ENCODE measurements at regions not wholly inside any gene's neighbourhood (a gene's known extent, or its start where the extent isn't known, plus 50 kb on each side); places are given as distances from the start of the nearest gene placed in this dataset.

- DNase-seq: no peak
- 47% methylated on average over 1 of the region's 1 CpG for WGBS (ENCODE audit: low lambda C conversion rate)
- no peak overlapping the region for H3K27ac ChIP-seq (ENCODE audit: low read depth in 2 of 2, low read length in 1 of 2)
- no peak overlapping the region for H3K4me2 ChIP-seq
- no peaks in the 10 kb centered on the region for H3K36me3 ChIP-seq (replicated peaks in 1 of 2; ENCODE audit: control insufficient read depth in 1 of 2, insufficient read depth in 2 of 2, low read length in 1 of 2)
- H3K4me1 ChIP-seq (ENCODE audit: control insufficient read depth in 1 of 2, insufficient read depth in 2 of 2, low read depth in 1 of 2, low read length in 1 of 2): peaks cover 0 to 3% of the 10 kb centered on the region in 2 experiments; a peak in 1 of 4 replicates
- H3K27me3 ChIP-seq (ENCODE audit: insufficient read depth): no peaks in the 10 kb centered on the region
- H3K9ac ChIP-seq: no peak overlapping the region
- POLR2A ChIA-PET: no interaction called here
- no peak overlapping the region for H2AFZ ChIP-seq (ENCODE audit: low read depth)
- CTCF ChIA-PET: interaction anchor here (1.0 to 1.7 kb wide), 4 partner anchors 9 to 568 kb away, joined by 3 to 6 read pairs (median 4); no protein-coding TSS in a partner anchor
- H3F3A ChIP-seq (replicated peaks; ENCODE audit: insufficient read depth): no peaks in the 10 kb centered on the region
- no peak overlapping the region for H3K4me3 ChIP-seq (ENCODE audit: low read depth in 2 of 2, low read length in 1 of 2)
- no peaks in the 10 kb centered on the region for H3K9me3 ChIP-seq
- no peaks in the 10 kb centered on the region for H3K9me2 ChIP-seq
- H3K79me2 ChIP-seq (ENCODE audit: insufficient read depth): no peaks in the 10 kb centered on the region
- TF ChIP-seq POLR2AphosphoS5 (IDR thresholded peaks at IDR 0.05; ENCODE audit: low read depth, low read length) (no peak), TAF1 (IDR thresholded peaks at IDR 0.05; ENCODE audit: borderline replicate concordance, low read depth, low read length) (no peak), EZH2phosphoT487 (IDR thresholded peaks at IDR 0.05; ENCODE audit: borderline replicate concordance, low read depth) (no peak), FOXJ3 (CRISPR knock-in tag; IDR thresholded peaks at IDR 0.05) (no peak), REST (IDR thresholded peaks at IDR 0.05; ENCODE audit: low read depth, low read length) (no peak), YY1 (IDR thresholded peaks at IDR 0.05; ENCODE audit: low read depth) (no peak), NRF1 (IDR thresholded peaks at IDR 0.05; ENCODE audit: low read depth, low read length) (no peak), CHD2 (IDR thresholded peaks at IDR 0.05; ENCODE audit: low read length, partially characterized antibody) (no peak), NFIC (IDR thresholded peaks at IDR 0.05; ENCODE audit: borderline replicate concordance) (no peak), ZBTB33 (IDR thresholded peaks at IDR 0.05; ENCODE audit: borderline replicate concordance, low read depth) (no peak)
- no peaks in the 10 kb centered on the region for H4K20me1 ChIP-seq (ENCODE audit: insufficient read depth)
These were observed 413.6 kb upstream of the ADAMTS9 start for GRCh38 chr3:65101450-65101849.

- no peak overlapping the region for H3K4me3 ChIP-seq (ENCODE audit: low read depth in 2 of 2, low read length in 1 of 2)
- no peak overlapping the region for H2AFZ ChIP-seq (ENCODE audit: low read depth)
- no peak overlapping the region for H3K9ac ChIP-seq
- H3K27ac ChIP-seq (ENCODE audit: low read depth in 2 of 2, low read length in 1 of 2): no peak overlapping the region
- peaks cover 0 to 20% of the 10 kb centered on the region in 2 experiments; a peak in 2 of 4 replicates for H3K4me1 ChIP-seq (ENCODE audit: control insufficient read depth in 1 of 2, insufficient read depth in 2 of 2, low read depth in 1 of 2, low read length in 1 of 2)
- POLR2A ChIA-PET: no interaction called here
- 91% methylated on average over 5 of the region's 5 CpGs for WGBS (ENCODE audit: low lambda C conversion rate)
- no peaks in the 10 kb centered on the region for H3F3A ChIP-seq (replicated peaks; ENCODE audit: insufficient read depth)
- no peaks in the 10 kb centered on the region for H3K27me3 ChIP-seq (ENCODE audit: insufficient read depth)
- TF ChIP-seq TCF12 (IDR thresholded peaks at IDR 0.05) (no peak), RAD21 (IDR thresholded peaks at IDR 0.05; ENCODE audit: low read length) (no peak), GABPA (IDR thresholded peaks at IDR 0.05; ENCODE audit: low read depth) (no peak), REST (IDR thresholded peaks at IDR 0.05; ENCODE audit: low read depth, low read length) (no peak)
- H4K20me1 ChIP-seq (ENCODE audit: insufficient read depth): no peaks in the 10 kb centered on the region
- no peaks in the 10 kb centered on the region for H3K36me3 ChIP-seq (replicated peaks in 1 of 2; ENCODE audit: control insufficient read depth in 1 of 2, insufficient read depth in 2 of 2, low read length in 1 of 2)
- no peak overlapping the region for H3K4me2 ChIP-seq
- no peaks in the 10 kb centered on the region for H3K9me2 ChIP-seq
- no peaks in the 10 kb centered on the region for H3K9me3 ChIP-seq
- no peaks in the 10 kb centered on the region for H3K79me2 ChIP-seq (ENCODE audit: insufficient read depth)
- CTCF ChIA-PET: no interaction called here
- no peak for DNase-seq
These were observed 410.6 kb upstream of the ADAMTS9 start for GRCh38 chr3:65098400-65098799.
